ENCODE measurements at regions not wholly inside any gene's neighbourhood (a gene's known extent, or its start where the extent isn't known, plus 50 kb on each side); places are given as distances from the start of the nearest gene placed in this dataset.

- TF ChIP-seq CTCF (IDR thresholded peaks at IDR 0.05) (no peak), POLR2A (IDR thresholded peaks at IDR 0.05) (no peak)
These were observed 70.8 kb downstream of the GOLGA8B start for GRCh38 chr15:34512628-34513027.

Measured in adrenal gland (tissue), 5 donors.